RWPE2 (cell line): ENCODE measurements at regions not wholly inside any gene's neighbourhood (a gene's known extent, or its start where the extent isn't known, plus 50 kb on each side); places are given as distances from the start of the nearest gene placed in this dataset.
"Not testable (repeated sequence)": the region's sequence is repeated elsewhere in the genome, so short reads cannot be mapped to it uniquely, and the experiment has no call there.

Source experiments
- ATAC-seq: fragments of 200-7000 bp; cut with Tn5 transposase; 3 replicates; pipeline ENCODE4 v1.9.1; 2021; ENCODE audit warnings: low read depth
- DNase-seq: peaks from one replicate; pipeline ENCODE4 v3.0.0-alpha.2; 2020; ENCODE audit warnings: low spot score
- H3K27ac ChIP-seq: fragments of 450-650 bp; 2 replicates; pipeline ENCODE4 v1.5.1; 2017; ENCODE audit warnings: mild to moderate bottlenecking; ENCODE audit not compliant: poor library complexity, severe bottlenecking
- H3K27me3 ChIP-seq: fragments of 250-450 bp; sonication (Bioruptor Pico); 2 replicates; pipeline ENCODE4 v1.5.1; 2021; ENCODE audit warnings: mild to moderate bottlenecking, moderate library complexity; ENCODE audit not compliant: insufficient read depth, poor library complexity, severe bottlenecking
- H3K36me3 ChIP-seq: fragments of 250-450 bp; sonication (Bioruptor Pico); 2 replicates; pipeline ENCODE4 v1.5.1; 2020; ENCODE audit warnings: low read depth, mild to moderate bottlenecking, moderate library complexity
- H3K4me1 ChIP-seq: fragments of 250-450 bp; sonication (Bioruptor Pico); 2 replicates; pipeline ENCODE4 v1.5.1; 2021; ENCODE audit warnings: mild to moderate bottlenecking, moderate library complexity; ENCODE audit not compliant: insufficient read depth, poor library complexity, severe bottlenecking
- H3K4me3 ChIP-seq: fragments of 250-450 bp; sonication (Bioruptor Pico); 2 replicates; pipeline ENCODE4 v1.5.1; 2021; ENCODE audit warnings: mild to moderate bottlenecking, moderate library complexity; ENCODE audit not compliant: severe bottlenecking
- H3K9me3 ChIP-seq: fragments of 250-450 bp; sonication (Bioruptor Pico); 2 replicates; pipeline ENCODE4 v1.5.1; 2021; ENCODE audit warnings: mild to moderate bottlenecking, moderate library complexity; ENCODE audit not compliant: severe bottlenecking
- CTCF ChIP-seq: fragments of 450-650 bp; IDR thresholded peaks from one replicate; pipeline ENCODE4 v1.5.1; 2017; ENCODE audit warnings: mild to moderate bottlenecking, moderate library complexity; ENCODE audit not compliant: poor library complexity, severe bottlenecking

- no peaks in the 10 kb centered on the region for H3K27me3 ChIP-seq
- no peak overlapping the region for H3K4me3 ChIP-seq
- TF ChIP-seq CTCF = no peak
- ATAC-seq = no peak
- no peak for DNase-seq
- peaks cover 12% of the 10 kb centered on the region for H3K9me3 ChIP-seq
- H3K36me3 ChIP-seq = no peaks in the 10 kb centered on the region
- H3K4me1 ChIP-seq = peaks cover 38% of the 10 kb centered on the region
- H3K27ac ChIP-seq = peak overlapping the region; percentile 72
Observed at GRCh38 chr20:47921408-47921807, 136.1 kb upstream of the SULF2 start.

DNA sequence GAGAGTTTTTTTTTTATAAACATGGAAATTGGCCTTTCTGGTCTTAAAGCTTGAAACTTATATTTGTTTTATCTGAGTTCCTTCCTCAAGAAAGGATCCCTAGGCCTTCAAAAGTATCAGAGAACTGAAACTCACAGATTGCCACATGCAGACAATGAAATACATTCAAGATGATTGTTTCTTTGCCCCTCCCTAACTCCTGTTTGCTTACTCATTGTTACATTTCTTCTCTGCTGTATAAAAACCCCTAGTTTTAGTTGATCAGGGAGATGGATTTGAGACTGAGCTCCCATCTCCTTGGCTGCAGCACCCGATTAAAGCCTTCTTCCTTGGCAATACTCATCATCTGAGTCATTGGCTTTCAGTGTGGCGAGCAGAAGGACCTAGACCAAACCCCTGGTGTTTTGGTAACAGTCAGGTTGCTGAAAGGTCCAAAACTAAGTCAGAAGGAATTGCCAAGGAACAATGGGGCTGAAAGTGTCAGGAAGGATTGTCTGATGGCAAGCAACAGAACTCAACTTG lies 132.3 kb upstream of the SULF2 start:
- H3K27ac ChIP-seq = no peak overlapping the region
- TF ChIP-seq CTCF = no peak
- peaks cover 19% of the 10 kb centered on the region for H3K4me1 ChIP-seq
- no peak overlapping the region for H3K4me3 ChIP-seq
- no peaks in the 10 kb centered on the region for H3K27me3 ChIP-seq
- no peak for DNase-seq
- no peaks in the 10 kb centered on the region for H3K36me3 ChIP-seq
- peaks cover 12% of the 10 kb centered on the region for H3K9me3 ChIP-seq
- ATAC-seq = no peak

GRCh38 chr20:47915495-47915894 lies 130.2 kb upstream of the SULF2 start:
- H3K27me3 ChIP-seq = no peaks in the 10 kb centered on the region
- TF ChIP-seq CTCF = no peak
- ATAC-seq = no peak
- no peak overlapping the region for H3K27ac ChIP-seq
- no peaks in the 10 kb centered on the region for H3K36me3 ChIP-seq
- no peak for DNase-seq
- H3K4me3 ChIP-seq = no peak overlapping the region
- H3K4me1 ChIP-seq = peaks cover 13% of the 10 kb centered on the region
- peaks cover 12% of the 10 kb centered on the region for H3K9me3 ChIP-seq

- Histone ChIP-seq H3K27ac (no peak overlapping the region), H3K9me3 (peaks cover 12% of the 10 kb centered on the region), H3K4me1 (peaks cover 16% of the 10 kb centered on the region), H3K36me3 (no peaks in the 10 kb centered on the region), H3K4me3 (no peak overlapping the region), H3K27me3 (no peaks in the 10 kb centered on the region)
- no peak for TF ChIP-seq CTCF
- ATAC-seq = no peak
- no peak for DNase-seq
Observed at GRCh38 chr20:47914792-47915191, 129.5 kb upstream of the SULF2 start.

DNA sequence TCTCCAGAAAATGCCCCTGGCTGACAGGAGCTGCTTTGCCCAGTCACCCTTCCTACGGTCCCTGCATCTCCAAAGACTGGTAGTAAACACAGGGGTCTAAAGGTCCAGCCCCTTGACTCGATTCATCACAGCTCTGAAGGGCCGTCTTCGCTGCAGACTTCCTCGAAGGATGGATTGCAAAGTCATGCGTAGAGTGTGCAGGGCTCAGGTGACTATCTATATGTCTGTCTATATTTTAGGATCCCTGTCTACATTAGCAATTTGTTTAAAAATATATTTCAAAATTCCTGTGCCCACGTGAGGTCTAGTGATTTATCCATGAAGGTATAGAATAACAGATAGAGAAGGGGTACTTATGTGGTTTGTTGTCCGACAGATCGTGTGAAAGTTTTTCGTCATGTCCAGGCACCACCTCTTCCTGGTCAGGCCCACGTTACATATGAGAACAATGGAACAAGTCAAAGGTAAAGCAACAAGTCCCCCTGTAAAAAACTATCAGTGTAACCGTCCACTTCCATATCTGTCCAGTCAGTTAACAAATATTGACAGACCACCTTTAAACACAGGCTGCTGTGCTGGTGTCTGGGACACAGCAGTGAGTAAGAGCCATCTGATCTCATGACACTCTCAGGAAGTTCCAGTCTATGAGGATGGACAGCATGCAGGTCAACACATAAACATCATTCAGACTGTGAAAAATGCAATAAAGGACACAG lies 127.7 kb upstream of the SULF2 start:
- not testable (repeated sequence) for DNase-seq, H3K4me3 ChIP-seq, H3K27ac ChIP-seq, H3K36me3 ChIP-seq, H3K27me3 ChIP-seq, H3K9me3 ChIP-seq, ATAC-seq
- H3K4me1 ChIP-seq = peaks cover 21% of the 10 kb centered on the region

DNA sequence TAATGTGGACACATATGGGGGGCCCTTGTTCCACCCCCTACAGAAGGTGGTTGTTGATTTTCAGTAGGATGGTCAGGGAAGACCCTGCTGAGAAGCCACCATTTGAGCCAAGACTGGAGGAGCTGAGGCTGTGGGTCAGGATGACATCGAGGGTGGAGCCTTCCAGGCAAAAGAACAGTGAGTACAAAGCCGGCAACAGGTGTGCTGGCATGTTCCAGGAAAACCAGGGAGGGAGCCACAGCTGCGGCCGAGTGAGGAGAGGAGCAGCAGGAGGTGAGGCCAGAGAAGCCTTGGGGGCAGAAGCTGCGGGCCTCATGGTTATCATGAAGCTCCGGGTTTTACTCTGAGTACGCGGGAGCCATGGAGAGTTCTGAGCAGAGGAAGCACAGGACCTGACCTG lies 126.9 kb upstream of the SULF2 start:
- H3K27ac ChIP-seq, DNase-seq, H3K9me3 ChIP-seq, H3K27me3 ChIP-seq, H3K36me3 ChIP-seq, H3K4me3 ChIP-seq: not testable (repeated sequence)
- peak; percentile 8; the same call in 1 of the 3 replicates for ATAC-seq
- H3K4me1 ChIP-seq = peaks cover 21% of the 10 kb centered on the region

DNA sequence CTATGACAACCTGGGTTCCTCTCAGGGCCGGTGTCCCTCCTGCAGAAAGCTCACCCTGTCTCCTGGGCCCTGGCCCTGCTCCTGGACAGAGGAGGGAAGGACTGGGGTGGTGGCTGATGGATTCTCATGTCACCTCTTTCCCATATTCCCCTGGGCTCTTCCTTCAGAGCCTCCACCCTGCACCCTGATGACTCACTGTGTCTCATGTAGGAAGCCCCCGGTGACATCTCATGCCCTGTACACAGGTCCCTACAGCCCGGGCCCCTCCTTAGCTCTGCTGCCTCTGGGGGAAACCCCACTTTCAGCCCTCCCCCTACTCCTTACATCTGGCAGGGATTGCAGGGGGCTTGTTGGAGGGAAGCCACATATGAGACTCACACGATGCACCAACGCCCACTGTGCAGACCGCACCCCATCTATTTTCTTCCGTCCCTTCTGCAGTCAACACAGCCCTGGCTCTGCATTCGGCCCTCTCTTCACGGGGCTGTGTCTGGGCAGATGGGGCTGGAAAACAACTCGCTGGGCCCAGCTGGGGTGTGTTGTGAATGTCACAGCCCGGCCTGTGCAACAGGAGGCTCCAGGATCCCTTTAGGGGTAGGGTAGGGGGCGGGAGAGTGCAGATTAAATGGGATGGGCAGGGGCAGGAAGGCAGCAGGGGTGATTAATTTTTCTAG lies 124.6 kb upstream of the SULF2 start:
- DNase-seq, H3K4me3 ChIP-seq, H3K27me3 ChIP-seq, H3K27ac ChIP-seq, H3K36me3 ChIP-seq, H3K9me3 ChIP-seq: not testable (repeated sequence)
- H3K4me1 ChIP-seq = peaks cover 21% of the 10 kb centered on the region
- ATAC-seq = peak; percentile 7; the same call in 1 of the 3 replicates
